Sigmoid colon (tissue), 4 donors: ENCODE measurements at regions not wholly inside any gene's neighbourhood (a gene's known extent, or its start where the extent isn't known, plus 50 kb on each side); places are given as distances from the start of the nearest gene placed in this dataset.
A peak's percentile ranks its signal among the peaks of the same experiment; 100 is the strongest.

Source experiments
- CTCF ChIP-seq, 4 experiments: fragments of 450-650 bp in 3 of 4; fragments of 200-600 bp in 1 of 4; IDR thresholded peaks; one replicate each; pipeline ENCODE4 v1.5.1; 2016 to 2019; ENCODE audit warnings: antibody characterized with exemption in 4 of 4, mild to moderate bottlenecking in 3 of 4, moderate library complexity in 2 of 4
- EP300 ChIP-seq, 4 donors: sonication (generic); formaldehyde crosslinking; IDR thresholded peaks; one replicate each; pipeline ENCODE4 v1.6.1; 2017; ENCODE audit warnings: antibody characterized with exemption in 4 of 4
- POLR2A ChIP-seq, 2 donors: fragments of 450-650 bp; IDR thresholded peaks; one replicate each; pipeline ENCODE4 v1.6.1; 2016; ENCODE audit warnings: antibody characterized with exemption in 2 of 2, mild to moderate bottlenecking in 2 of 2, moderate library complexity in 2 of 2

GRCh38 chr6:12602951-12603672, 113.5 kb upstream of the PHACTR1 start:
- no peak for TF ChIP-seq EP300 (IDR thresholded peaks at IDR 0.05)
- peak in 3 of 4 experiments; percentile 17 to 47 (median 41) for TF ChIP-seq CTCF (IDR thresholded peaks at IDR 0.05)
- no peak for TF ChIP-seq POLR2A (IDR thresholded peaks at IDR 0.05)
